H1 (cell line): ENCODE measurements at regions not wholly inside any gene's neighbourhood (a gene's known extent, or its start where the extent isn't known, plus 50 kb on each side); places are given as distances from the start of the nearest gene placed in this dataset.

Experiments
- CTCF ChIA-PET: fragments of 300-600 bp; sonication (Branson Sonifier 250); formaldehyde crosslinking; loops from one replicate; lab custom pipeline; 2021; ENCODE audit not compliant: partially characterized antibody; lab: Charles Lee
- POLR2A ChIA-PET: fragments of 300-600 bp; sonication (Branson Sonifier 250); formaldehyde crosslinking; loops from one replicate; lab custom pipeline; 2021; ENCODE audit warnings: inconsistent platforms; ENCODE audit not compliant: partially characterized antibody; lab: Charles Lee
- DNase-seq, 2 experiments: peaks; one replicate each; pipeline versions ENCODE4 v3.0.0 to v3.0.0-alpha.2; 2010 to 2022; ENCODE audit warnings: low spot score in 2 of 2, low read depth in 1 of 2, mixed read lengths in 1 of 2
- FAIRE-seq: peaks from 2 replicates; lab custom pipeline; 2011; peaks lifted over from hg19 to GRCh38; lab: Jason Lieb, UNC
- H2AFZ ChIP-seq: 2 replicates; pipeline ENCODE4 v1.8.1; 2012; ENCODE audit warnings: low read length, inconsistent platforms
- H2AK5ac ChIP-seq: 2 replicates; pipeline ENCODE4 v1.6.1; 2013; ENCODE audit warnings: low read depth, low read length
- H2BK120ac ChIP-seq: replicated peaks from 2 replicates; pipeline ENCODE3; 2013; ENCODE audit warnings: low read depth, low read length, inconsistent platforms
- H2BK12ac ChIP-seq: 2 replicates; pipeline ENCODE4 v1.6.1; 2013; ENCODE audit warnings: low read depth, low read length
- H2BK15ac ChIP-seq: 2 replicates; pipeline ENCODE4 v1.6.1; 2013; ENCODE audit warnings: low read length
- H2BK20ac ChIP-seq: 2 replicates; pipeline ENCODE4 v1.6.1; 2013; ENCODE audit warnings: low read length
- H2BK5ac ChIP-seq: 2 replicates; pipeline ENCODE4 v1.6.1; 2013; ENCODE audit warnings: low read depth, low read length
- H3K14ac ChIP-seq: 2 replicates; pipeline ENCODE4 v1.6.1; 2013; ENCODE audit warnings: inconsistent platforms; ENCODE audit not compliant: insufficient read length
- H3K18ac ChIP-seq: 2 replicates; pipeline ENCODE4 v1.6.1; 2013; ENCODE audit warnings: low read length; ENCODE audit errors: extremely low read depth
- H3K23ac ChIP-seq: 2 replicates; pipeline ENCODE4 v1.6.1; 2013; ENCODE audit warnings: inconsistent platforms; ENCODE audit not compliant: insufficient read length
- H3K23me2 ChIP-seq: 2 replicates; pipeline ENCODE4 v1.6.1; 2013; ENCODE audit warnings: low read depth, low read length
- H3K27ac ChIP-seq: 2 replicates; pipeline ENCODE4 v1.6.1; 2011; ENCODE audit warnings: low read depth, low read length, inconsistent platforms
- H3K27me3 ChIP-seq, 4 experiments: replicated peaks in 1 of 4; 1 replicate in 1 of 4; 2 replicates in 3 of 4; pipeline versions ENCODE4 v1.6.1 to v1.8.1; 2011 to 2013; ENCODE audit warnings: low read length in 3 of 4, mild to moderate bottlenecking in 3 of 4, inconsistent platforms in 2 of 4, mixed read lengths in 2 of 4, moderate library complexity in 1 of 4; ENCODE audit not compliant: control insufficient read depth in 3 of 4, insufficient read depth in 3 of 4; ENCODE audit errors: extremely low read depth in 1 of 4
- H3K36me3 ChIP-seq, 4 experiments: 2 replicates each; pipeline versions ENCODE4 v1.6.1 to v1.8.1; 2011 to 2013; ENCODE audit warnings: mild to moderate bottlenecking in 4 of 4, low read length in 3 of 4, moderate library complexity in 2 of 4, control low read depth in 1 of 4, inconsistent platforms in 1 of 4; ENCODE audit not compliant: insufficient read depth in 4 of 4, control insufficient read depth in 2 of 4
- H3K4ac ChIP-seq: replicated peaks from 2 replicates; pipeline ENCODE3; 2013; ENCODE audit warnings: low read length, low read depth, mixed read lengths, inconsistent platforms; ENCODE audit not compliant: insufficient read length
- H3K4me1 ChIP-seq, 4 experiments: replicated peaks in 1 of 4; 1 replicate in 1 of 4; 2 replicates in 3 of 4; pipeline versions ENCODE4 v1.6.1 to v1.8.1; 2011 to 2013; ENCODE audit warnings: low read length in 3 of 4, inconsistent platforms in 2 of 4, mixed read lengths in 1 of 4; ENCODE audit not compliant: insufficient read depth in 4 of 4, control insufficient read depth in 3 of 4
- H3K4me2 ChIP-seq, 2 experiments: 2 replicates each; pipeline versions ENCODE4 v1.6.1 to v1.8.1; 2011 to 2013; ENCODE audit warnings: low read depth in 2 of 2, low read length in 2 of 2, control low read depth in 1 of 2, inconsistent platforms in 1 of 2, mild to moderate bottlenecking in 1 of 2; ENCODE audit not compliant: insufficient read depth in 1 of 2
- H3K4me3 ChIP-seq, 4 experiments: fragments of 200-600, 300-600 bp in 1 of 4; sonication (generic), shearing (Covaris generic), sonication (Bioruptor Twin) in 1 of 4; 2 replicates each; pipeline versions ENCODE4 v1.5.1 to v1.8.1; 2011 to 2016; ENCODE audit warnings: low read length in 4 of 4, low read depth in 3 of 4, control low read depth in 2 of 4, inconsistent platforms in 2 of 4, mild to moderate bottlenecking in 2 of 4, mixed read lengths in 1 of 4, moderate library complexity in 1 of 4; ENCODE audit not compliant: insufficient read depth in 2 of 4; ENCODE audit errors: extremely low read depth in 1 of 4
- H3K56ac ChIP-seq: replicated peaks from 2 replicates; pipeline ENCODE3; 2013; ENCODE audit warnings: low read depth, mild to moderate bottlenecking, mixed read lengths, low read length, inconsistent platforms; ENCODE audit not compliant: insufficient read length
- H3K79me1 ChIP-seq: 2 replicates; pipeline ENCODE4 v1.6.1; 2013; ENCODE audit warnings: low read depth, low read length, control low read depth
- H3K79me2 ChIP-seq, 2 experiments: 2 replicates each; pipeline versions ENCODE4 v1.6.1 to v1.8.1; 2012 to 2013; ENCODE audit warnings: low read length in 2 of 2, mild to moderate bottlenecking in 2 of 2, inconsistent platforms in 1 of 2; ENCODE audit not compliant: insufficient read depth in 2 of 2, control insufficient read depth in 1 of 2
- H3K9ac ChIP-seq, 4 experiments: replicated peaks in 1 of 4; 1 replicate in 1 of 4; 2 replicates in 3 of 4; pipeline versions ENCODE4 v1.6.1 to v1.8.1; 2011 to 2013; ENCODE audit warnings: low read depth in 3 of 4, low read length in 3 of 4, control low read depth in 2 of 4, mild to moderate bottlenecking in 2 of 4, moderate library complexity in 2 of 4, inconsistent platforms in 1 of 4; ENCODE audit errors: extremely low read depth in 1 of 4
- H3K9me3 ChIP-seq, 2 experiments: 2 replicates each; pipeline versions ENCODE4 v1.6.1 to v1.8.1; 2012 to 2013; ENCODE audit warnings: mild to moderate bottlenecking in 2 of 2, moderate library complexity in 2 of 2, control low read depth in 1 of 2, inconsistent platforms in 1 of 2, low read depth in 1 of 2, low read length in 1 of 2, mixed read lengths in 1 of 2; ENCODE audit not compliant: insufficient read depth in 2 of 2
- H4K20me1 ChIP-seq, 2 experiments: replicated peaks in 1 of 2; 2 replicates each; pipeline versions ENCODE3 to v1.8.1; 2011 to 2013; ENCODE audit warnings: inconsistent platforms in 2 of 2, low read length in 2 of 2, mild to moderate bottlenecking in 1 of 2; ENCODE audit not compliant: insufficient read depth in 2 of 2, control insufficient read depth in 1 of 2
- H4K5ac ChIP-seq: 2 replicates; pipeline ENCODE4 v1.6.1; 2013; ENCODE audit warnings: low read length, low read depth, mixed read lengths, inconsistent platforms; ENCODE audit not compliant: insufficient read length
- H4K8ac ChIP-seq: 2 replicates; pipeline ENCODE4 v1.8.0; 2013; ENCODE audit warnings: mild to moderate bottlenecking, moderate library complexity, low read length, inconsistent platforms; ENCODE audit not compliant: insufficient read depth; ENCODE audit errors: extremely low read depth
- H4K91ac ChIP-seq: replicated peaks from 2 replicates; pipeline ENCODE3; 2013; ENCODE audit warnings: low read length, mixed read lengths, inconsistent platforms; ENCODE audit not compliant: insufficient read length
- CEBPB ChIP-seq: IDR thresholded peaks from 2 replicates; pipeline ENCODE4 v1.6.1; 2012; ENCODE audit warnings: low read depth, low read length
- RAD21 ChIP-seq, 2 experiments: IDR thresholded peaks in 1 of 2; conservative IDR thresholded peaks in 1 of 2; 2 replicates each; pipeline ENCODE4 v1.6.1; 2011; ENCODE audit warnings: low read depth in 2 of 2, low read length in 2 of 2, improper control_type of control experiment in 1 of 2, inconsistent platforms in 1 of 2, mild to moderate bottlenecking in 1 of 2, moderate library complexity in 1 of 2
- SIRT6 ChIP-seq: IDR thresholded peaks from one replicate; pipeline ENCODE4 v1.7.1; 2012; ENCODE audit warnings: low read length, inconsistent platforms
- WGBS, 2 experiments: shearing (Covaris generic) in 1 of 2; methylation state at CpG; one replicate each; pipeline versions ENCODE4 v1.1.6 to v1.1.7; 2013 to 2015; ENCODE audit warnings: low lambda C conversion rate in 2 of 2, mixed read lengths in 2 of 2, inconsistent platforms in 1 of 2, low coverage in 1 of 2, missing lambda C conversion rate in 1 of 2; ENCODE audit not compliant: insufficient replicate concordance in 2 of 2, insufficient coverage in 1 of 2, insufficient read length in 1 of 2; ENCODE audit errors: extremely low coverage in 1 of 2, missing lambda C conversion rate in 1 of 2; 5-methylcytosine and 5-hydroxymethylcytosine counted together

- no peaks in the 10 kb centered on the region for H3K27me3 ChIP-seq
- no peak overlapping the region for H3K4me3 ChIP-seq
- H4K8ac ChIP-seq = no peak overlapping the region
- no peaks in the 10 kb centered on the region for H3K79me2 ChIP-seq
- no peak overlapping the region for H3K9ac ChIP-seq
- no peak overlapping the region for H2AK5ac ChIP-seq
- no peak overlapping the region for H3K14ac ChIP-seq
- H2AFZ ChIP-seq = no peak overlapping the region
- H2BK12ac ChIP-seq = no peak overlapping the region
- H4K20me1 ChIP-seq = no peaks in the 10 kb centered on the region
- 90% methylated on average over 3 of the region's 3 CpGs; no CpG with 5 or more reads in 1 of the 2 experiments for WGBS, 2 experiments
- ChIA-PET POLR2A (no interaction called here), CTCF (no interaction called here)
- no peak overlapping the region for H3K4ac ChIP-seq
- no peak for DNase-seq
- no peak overlapping the region for H3K4me2 ChIP-seq
- no peak overlapping the region for H3K56ac ChIP-seq
- H3K79me1 ChIP-seq = no peaks in the 10 kb centered on the region
- H3K9me3 ChIP-seq = no peaks in the 10 kb centered on the region
- peaks cover 0 to 4% (median 0%) of the 10 kb centered on the region in 4 experiments; a peak in 1 of 7 replicates for H3K4me1 ChIP-seq
- no peak overlapping the region for H4K91ac ChIP-seq
- H2BK5ac ChIP-seq = no peak overlapping the region
- no peak for FAIRE-seq
- H3K23me2 ChIP-seq = no peaks in the 10 kb centered on the region
- no peak overlapping the region for H2BK120ac ChIP-seq
- H3K18ac ChIP-seq = no peak overlapping the region
- no peak overlapping the region for H4K5ac ChIP-seq
- H2BK20ac ChIP-seq = no peak overlapping the region
- H3K23ac ChIP-seq = no peak overlapping the region
- no peaks in the 10 kb centered on the region for H3K36me3 ChIP-seq
- H2BK15ac ChIP-seq = no peak overlapping the region
- no peak overlapping the region for H3K27ac ChIP-seq
- TF ChIP-seq SIRT6 (no peak), RAD21 (IDR thresholded peaks at IDR 0.05 in 1 of 2, conservative IDR thresholded peaks at IDR 0.05 in 1 of 2; ENCODE audit: low read depth in 2 of 2, low read length in 2 of 2) (no peak), CEBPB (no peak)
Measured at GRCh38 chr13:73366241-73366640, 307.4 kb downstream of the KLF5 start.
